CD4-positive, alpha-beta T cell treated with Interleukin-1 beta for 1 hour (primary cell): ENCODE measurements at regions not wholly inside any gene's neighbourhood (a gene's known extent, or its start where the extent isn't known, plus 50 kb on each side); places are given as distances from the start of the nearest gene placed in this dataset.

Experiments used
- DNase-seq, 2 donors: peaks; one replicate each; pipeline ENCODE4 v3.0.0-alpha.2; 2020 to 2022

- no peak for DNase-seq
These were observed 248.6 kb downstream of the NDUFA10 start for GRCh38 chr2:239776436-239777005.

GRCh38 chr2:239775623-239776435 lies 249.3 kb downstream of the NDUFA10 start:
- DNase-seq = no peak

- no peak for DNase-seq
These were observed 250.1 kb downstream of the NDUFA10 start for GRCh38 chr2:239774933-239775622.

- DNase-seq = no peak
These were observed 251.0 kb downstream of the NDUFA10 start for GRCh38 chr2:239774142-239774462.

GRCh38 chr2:239773228-239774141 lies 251.7 kb downstream of the NDUFA10 start:
- no peak for DNase-seq

GRCh38 chr2:239772721-239773120 lies 252.4 kb downstream of the NDUFA10 start:
- DNase-seq = no peak

- no peak for DNase-seq
These were observed 254.9 kb downstream of the NDUFA10 start for GRCh38 chr2:239770246-239770639.

GRCh38 chr2:239769554-239770245 lies 255.4 kb downstream of the NDUFA10 start:
- DNase-seq = no peak

GRCh38 chr2:239768907-239769553 lies 256.1 kb downstream of the NDUFA10 start:
- no peak for DNase-seq

GRCh38 chr2:239768031-239768790 lies 256.9 kb downstream of the NDUFA10 start:
- no peak for DNase-seq

- no peak for DNase-seq
These were observed 257.9 kb downstream of the NDUFA10 start for GRCh38 chr2:239767021-239767905.

- DNase-seq = no peak
These were observed 259.2 kb downstream of the NDUFA10 start for GRCh38 chr2:239765911-239766310.

- DNase-seq = no peak
These were observed 259.9 kb downstream of the NDUFA10 start for GRCh38 chr2:239765076-239765845.

- DNase-seq = no peak
These were observed 261.6 kb downstream of the NDUFA10 start for GRCh38 chr2:239763433-239764097.

GRCh38 chr2:239762655-239763269 lies 262.4 kb downstream of the NDUFA10 start:
- DNase-seq = no peak

GRCh38 chr2:239762106-239762505 lies 263.0 kb downstream of the NDUFA10 start:
- no peak for DNase-seq

- no peak for DNase-seq
These were observed 264.5 kb downstream of the NDUFA10 start for GRCh38 chr2:239760596-239760995.

GRCh38 chr2:239758279-239758877 lies 266.8 kb downstream of the NDUFA10 start:
- DNase-seq = no peak
